BLaER1 (cell line): ENCODE measurements at regions not wholly inside any gene's neighbourhood (a gene's known extent, or its start where the extent isn't known, plus 50 kb on each side); places are given as distances from the start of the nearest gene placed in this dataset.

Experiments
- H3K27ac ChIP-seq: shearing (Covaris generic); formaldehyde crosslinking; 2 replicates; pipeline ENCODE4 v1.8.1; 2022
- H3K27me3 ChIP-seq: shearing (Covaris generic); formaldehyde crosslinking; 2 replicates; pipeline ENCODE4 v1.8.1; 2022
- H3K36me3 ChIP-seq: shearing (Covaris generic); formaldehyde crosslinking; 2 replicates; pipeline ENCODE4 v1.8.1; 2022
- H3K4me1 ChIP-seq: shearing (Covaris generic); formaldehyde crosslinking; 2 replicates; pipeline ENCODE4 v1.8.1; 2022
- H3K4me2 ChIP-seq: shearing (Covaris generic); formaldehyde crosslinking; 2 replicates; pipeline ENCODE4 v1.8.1; 2022
- H3K4me3 ChIP-seq: shearing (Covaris generic); formaldehyde crosslinking; 2 replicates; pipeline ENCODE4 v1.8.1; 2022
- H3K9ac ChIP-seq: shearing (Covaris generic); formaldehyde crosslinking; 2 replicates; pipeline ENCODE4 v1.8.1; 2022
- H3K9me3 ChIP-seq: shearing (Covaris generic); formaldehyde crosslinking; 2 replicates; pipeline ENCODE4 v1.8.1; 2022
- H4K20me1 ChIP-seq: shearing (Covaris generic); formaldehyde crosslinking; 2 replicates; pipeline ENCODE4 v1.8.1; 2022
- Cebpa-rat ChIP-seq: shearing (Covaris generic); IDR thresholded peaks from 2 replicates; pipeline ENCODE4 v1.8.1; 2022

GRCh38 chr5:6222121-6222520 lies 156.2 kb downstream of the MED10 start:
- Histone ChIP-seq H3K9ac (no peak overlapping the region), H3K36me3 (no peaks in the 10 kb centered on the region), H3K27ac (no peak overlapping the region), H3K4me1 (peaks cover 20% of the 10 kb centered on the region), H4K20me1 (no peaks in the 10 kb centered on the region), H3K4me3 (no peak overlapping the region), H3K27me3 (no peaks in the 10 kb centered on the region), H3K4me2 (no peak overlapping the region), H3K9me3 (peaks cover 5% of the 10 kb centered on the region; the same call in 1 of the 2 replicates)
- TF ChIP-seq Cebpa-rat, result no peak

GRCh38 chr5:6221141-6221626 lies 157.2 kb downstream of the MED10 start:
- no peak overlapping the region for H3K4me3 ChIP-seq
- H3K36me3 ChIP-seq, result no peaks in the 10 kb centered on the region
- peaks cover 25% of the 10 kb centered on the region for H3K4me1 ChIP-seq
- no peak overlapping the region for H3K27ac ChIP-seq
- peak overlapping the region; percentile 29; the same call in 1 of the 2 replicates for H3K4me2 ChIP-seq
- TF ChIP-seq Cebpa-rat, result no peak
- no peak overlapping the region for H3K9ac ChIP-seq
- H4K20me1 ChIP-seq, result no peaks in the 10 kb centered on the region
- H3K9me3 ChIP-seq, result peaks cover 5% of the 10 kb centered on the region; the same call in 1 of the 2 replicates
- no peaks in the 10 kb centered on the region for H3K27me3 ChIP-seq

GRCh38 chr5:6220346-6221088 lies 157.8 kb downstream of the MED10 start:
- TF ChIP-seq Cebpa-rat, result no peak
- Histone ChIP-seq H4K20me1 (no peaks in the 10 kb centered on the region), H3K9ac (no peak overlapping the region), H3K4me1 (peaks cover 25% of the 10 kb centered on the region), H3K4me3 (no peak overlapping the region), H3K27ac (no peak overlapping the region), H3K4me2 (peak overlapping the region; percentile 29), H3K9me3 (peaks cover 5% of the 10 kb centered on the region; the same call in 1 of the 2 replicates), H3K27me3 (no peaks in the 10 kb centered on the region), H3K36me3 (no peaks in the 10 kb centered on the region)

GRCh38 chr5:6218517-6218916 lies 159.8 kb downstream of the MED10 start:
- no peak overlapping the region for H3K9ac ChIP-seq
- H3K4me3 ChIP-seq, result no peak overlapping the region
- peaks cover 25% of the 10 kb centered on the region for H3K4me1 ChIP-seq
- H3K36me3 ChIP-seq, result no peaks in the 10 kb centered on the region
- no peaks in the 10 kb centered on the region for H3K27me3 ChIP-seq
- no peaks in the 10 kb centered on the region for H4K20me1 ChIP-seq
- no peak for TF ChIP-seq Cebpa-rat
- no peak overlapping the region for H3K4me2 ChIP-seq
- H3K27ac ChIP-seq, result no peak overlapping the region
- H3K9me3 ChIP-seq, result peaks cover 5% of the 10 kb centered on the region; the same call in 1 of the 2 replicates

GRCh38 chr5:6218116-6218515 lies 160.2 kb downstream of the MED10 start:
- Histone ChIP-seq H3K4me1 (peaks cover 25% of the 10 kb centered on the region), H3K4me3 (no peak overlapping the region), H3K9ac (no peak overlapping the region), H4K20me1 (no peaks in the 10 kb centered on the region), H3K4me2 (peak overlapping the region; percentile 63; the same call in 1 of the 2 replicates), H3K9me3 (peaks cover 5% of the 10 kb centered on the region; the same call in 1 of the 2 replicates), H3K27ac (no peak overlapping the region), H3K27me3 (no peaks in the 10 kb centered on the region), H3K36me3 (no peaks in the 10 kb centered on the region)
- no peak for TF ChIP-seq Cebpa-rat

GRCh38 chr5:6216471-6217075 lies 161.8 kb downstream of the MED10 start:
- H3K27me3 ChIP-seq, result no peaks in the 10 kb centered on the region

GRCh38 chr5:6215891-6216290 lies 162.5 kb downstream of the MED10 start:
- Histone ChIP-seq H3K27me3 (no peaks in the 10 kb centered on the region), H4K20me1 (no peaks in the 10 kb centered on the region), H3K9me3 (no peaks in the 10 kb centered on the region), H3K4me1 (peaks cover 25% of the 10 kb centered on the region), H3K4me2 (no peak overlapping the region), H3K9ac (no peak overlapping the region), H3K36me3 (no peaks in the 10 kb centered on the region), H3K27ac (no peak overlapping the region), H3K4me3 (no peak overlapping the region)
- TF ChIP-seq Cebpa-rat, result no peak

More at GRCh38 chr5:6216471-6217075, 161.8 kb downstream of the MED10 start:
- H3K36me3 ChIP-seq, result no peaks in the 10 kb centered on the region
- H3K27ac ChIP-seq, result no peak overlapping the region
- TF ChIP-seq Cebpa-rat, result no peak
- no peak overlapping the region for H3K4me3 ChIP-seq
- H4K20me1 ChIP-seq, result no peaks in the 10 kb centered on the region
- H3K4me2 ChIP-seq, result no peak overlapping the region
- H3K9me3 ChIP-seq, result no peaks in the 10 kb centered on the region
- no peak overlapping the region for H3K9ac ChIP-seq
- H3K4me1 ChIP-seq, result peaks cover 25% of the 10 kb centered on the region

- no peaks in the 10 kb centered on the region for H3K27me3 ChIP-seq
- TF ChIP-seq Cebpa-rat, result no peak
- H4K20me1 ChIP-seq, result no peaks in the 10 kb centered on the region
- no peak overlapping the region for H3K27ac ChIP-seq
- peaks cover 6% of the 10 kb centered on the region for H3K4me1 ChIP-seq
- no peak overlapping the region for H3K4me3 ChIP-seq
- H3K36me3 ChIP-seq, result no peaks in the 10 kb centered on the region
- no peak overlapping the region for H3K9ac ChIP-seq
- H3K9me3 ChIP-seq, result no peaks in the 10 kb centered on the region
- H3K4me2 ChIP-seq, result no peak overlapping the region
Observed at GRCh38 chr5:6212244-6212643, 166.1 kb downstream of the MED10 start.

- H3K4me1 ChIP-seq, result no peaks in the 10 kb centered on the region
- H3K36me3 ChIP-seq, result no peaks in the 10 kb centered on the region
- H4K20me1 ChIP-seq, result no peaks in the 10 kb centered on the region
- no peak overlapping the region for H3K4me3 ChIP-seq
- no peaks in the 10 kb centered on the region for H3K9me3 ChIP-seq
- H3K4me2 ChIP-seq, result no peak overlapping the region
- no peak overlapping the region for H3K9ac ChIP-seq
- no peaks in the 10 kb centered on the region for H3K27me3 ChIP-seq
- no peak for TF ChIP-seq Cebpa-rat
- H3K27ac ChIP-seq, result no peak overlapping the region
Observed at GRCh38 chr5:6206501-6206900, 171.8 kb downstream of the MED10 start.

- peaks cover 20% of the 10 kb centered on the region for H3K9me3 ChIP-seq
- H3K4me2 ChIP-seq, result no peak overlapping the region
- H3K27me3 ChIP-seq, result no peaks in the 10 kb centered on the region
- no peaks in the 10 kb centered on the region for H4K20me1 ChIP-seq
- no peak overlapping the region for H3K9ac ChIP-seq
- H3K27ac ChIP-seq, result no peak overlapping the region
- no peak for TF ChIP-seq Cebpa-rat
- H3K36me3 ChIP-seq, result no peaks in the 10 kb centered on the region
- H3K4me3 ChIP-seq, result no peak overlapping the region
- no peaks in the 10 kb centered on the region for H3K4me1 ChIP-seq
Observed at GRCh38 chr5:6202968-6203365, 175.4 kb downstream of the MED10 start.
